H9 (cell line): ENCODE measurements at regions not wholly inside any gene's neighbourhood (a gene's known extent, or its start where the extent isn't known, plus 50 kb on each side); places are given as distances from the start of the nearest gene placed in this dataset.

ENCODE experiments used
- DNase-seq: peaks from one replicate; pipeline ENCODE4 v3.0.0-alpha.2; 2017
- H2AFZ ChIP-seq: one replicate; pipeline ENCODE4 v1.6.1; 2013; ENCODE audit warnings: mild to moderate bottlenecking, low read length, control low read depth, moderate library complexity
- H2AK5ac ChIP-seq: 2 replicates; pipeline ENCODE4 v1.6.1; 2013; ENCODE audit warnings: low read length, control low read depth, mixed read lengths; ENCODE audit not compliant: insufficient read length
- H2BK120ac ChIP-seq: one replicate; pipeline ENCODE4 v1.6.1; 2013; ENCODE audit warnings: low read depth, mild to moderate bottlenecking, low read length, control low read depth, inconsistent platforms; ENCODE audit not compliant: poor library complexity, severe bottlenecking
- H2BK12ac ChIP-seq: 2 replicates; pipeline ENCODE4 v1.6.1; 2013; ENCODE audit warnings: low read length, control low read depth, mixed read lengths, low read depth; ENCODE audit not compliant: insufficient read length
- H2BK15ac ChIP-seq: 2 replicates; pipeline ENCODE4 v1.6.1; 2013; ENCODE audit warnings: low read depth, low read length, control low read depth
- H2BK20ac ChIP-seq: one replicate; pipeline ENCODE4 v1.6.1; 2013; ENCODE audit warnings: low read depth, mild to moderate bottlenecking, low read length, control low read depth, inconsistent platforms; ENCODE audit not compliant: poor library complexity, severe bottlenecking
- H2BK5ac ChIP-seq: 2 replicates; pipeline ENCODE4 v1.6.1; 2013; ENCODE audit warnings: low read length, control low read depth, mixed read lengths; ENCODE audit not compliant: insufficient read length
- H3K14ac ChIP-seq: 2 replicates; pipeline ENCODE4 v1.6.1; 2013; ENCODE audit warnings: low read length, control low read depth; ENCODE audit not compliant: insufficient read depth
- H3K18ac ChIP-seq: 2 replicates; pipeline ENCODE4 v1.6.1; 2013; ENCODE audit warnings: low read depth, mild to moderate bottlenecking, mixed read lengths, low read length, control low read depth; ENCODE audit not compliant: insufficient read length
- H3K23ac ChIP-seq: 2 replicates; pipeline ENCODE4 v1.6.1; 2013; ENCODE audit warnings: low read length, control low read depth, mixed read lengths, low read depth; ENCODE audit not compliant: insufficient read length
- H3K23me2 ChIP-seq: 2 replicates; pipeline ENCODE4 v1.6.1; 2013; ENCODE audit warnings: low read depth, mild to moderate bottlenecking, mixed read lengths, low read length, control low read depth; ENCODE audit not compliant: insufficient read length, poor library complexity, severe bottlenecking
- H3K27ac ChIP-seq: 2 replicates; pipeline ENCODE4 v1.5.1; 2013; ENCODE audit warnings: low read length, control low read depth, mixed read lengths, low read depth; ENCODE audit not compliant: insufficient read length
- H3K27me3 ChIP-seq: 2 replicates; pipeline ENCODE4 v1.6.1; 2013; ENCODE audit warnings: low read length, control low read depth, inconsistent platforms; ENCODE audit not compliant: insufficient read depth
- H3K4ac ChIP-seq: 2 replicates; pipeline ENCODE4 v1.6.1; 2013; ENCODE audit warnings: low read depth, mild to moderate bottlenecking, control low read depth, inconsistent platforms, low read length, moderate library complexity
- H3K4me1 ChIP-seq: 2 replicates; pipeline ENCODE4 v1.6.1; 2013; ENCODE audit warnings: low read length, control low read depth, inconsistent platforms; ENCODE audit not compliant: insufficient read depth
- H3K4me2 ChIP-seq: 2 replicates; pipeline ENCODE4 v1.6.1; 2013; ENCODE audit warnings: low read length, control low read depth, mixed read lengths; ENCODE audit not compliant: insufficient read length, insufficient read depth
- H3K56ac ChIP-seq: 2 replicates; pipeline ENCODE4 v1.6.1; 2013; ENCODE audit warnings: low read depth, mild to moderate bottlenecking, mixed read lengths, low read length, control low read depth; ENCODE audit not compliant: insufficient read length
- H3K79me1 ChIP-seq: 2 replicates; pipeline ENCODE4 v1.6.1; 2013; ENCODE audit warnings: low read depth, mild to moderate bottlenecking, moderate library complexity, low read length, control low read depth, inconsistent platforms; ENCODE audit not compliant: insufficient read depth, poor library complexity, severe bottlenecking
- H3K79me2 ChIP-seq: 2 replicates; pipeline ENCODE4 v1.6.1; 2013; ENCODE audit warnings: low read length, control low read depth, inconsistent platforms; ENCODE audit not compliant: insufficient read depth
- H3K9ac ChIP-seq: 2 replicates; pipeline ENCODE4 v1.6.1; 2013; ENCODE audit warnings: low read length, control low read depth, mixed read lengths; ENCODE audit not compliant: insufficient read length; ENCODE audit errors: extremely low read depth
- H3K9me3 ChIP-seq: one replicate; pipeline ENCODE4 v1.6.1; 2013; ENCODE audit warnings: low read depth, low read length, inconsistent platforms; ENCODE audit not compliant: control insufficient read depth
- H3T11ph ChIP-seq: one replicate; pipeline ENCODE4 v1.6.1; 2013; ENCODE audit warnings: mild to moderate bottlenecking, low read length, control low read depth, inconsistent platforms
- H4K20me1 ChIP-seq: one replicate; pipeline ENCODE4 v1.6.1; 2013; ENCODE audit not compliant: control insufficient read depth, insufficient read length, insufficient read depth
- H4K5ac ChIP-seq: 2 replicates; pipeline ENCODE4 v1.6.1; 2013; ENCODE audit warnings: low read depth, mild to moderate bottlenecking, mixed read lengths, low read length, control low read depth; ENCODE audit not compliant: insufficient read length
- H4K8ac ChIP-seq: replicated peaks from 2 replicates; pipeline ENCODE4 v1.6.1; 2013; ENCODE audit warnings: low read length, control low read depth, mixed read lengths, low read depth; ENCODE audit not compliant: insufficient read length
- H4K91ac ChIP-seq: 2 replicates; pipeline ENCODE4 v1.6.1; 2013; ENCODE audit warnings: low read depth, mild to moderate bottlenecking, moderate library complexity, mixed read lengths, low read length, control low read depth; ENCODE audit not compliant: insufficient read length
- H3K27ac Mint-ChIP-seq, 3 experiments: 2 replicates in 2 of 3; 3 replicates in 1 of 3; pipeline ENCODE4 v1.8.0; 2020 to 2021; ENCODE audit warnings: mixed read lengths in 3 of 3, mild to moderate bottlenecking in 1 of 3, moderate library complexity in 1 of 3
- H3K27me3 Mint-ChIP-seq: 2 replicates; pipeline ENCODE4 v1.8.0; 2021; ENCODE audit warnings: low read depth, mild to moderate bottlenecking, moderate library complexity, mixed read lengths
- H3K36me3 Mint-ChIP-seq, 3 experiments: 2 replicates in 2 of 3; 3 replicates in 1 of 3; pipeline ENCODE4 v1.8.0; 2020 to 2021; ENCODE audit warnings: low read depth in 3 of 3, mixed read lengths in 3 of 3; ENCODE audit not compliant: insufficient read depth in 1 of 3
- H3K4me1 Mint-ChIP-seq, 2 experiments: 2 replicates each; pipeline ENCODE4 v1.8.0; 2020; ENCODE audit warnings: mixed read lengths in 2 of 2
- H3K4me3 Mint-ChIP-seq, 2 experiments: 2 replicates in 1 of 2; 3 replicates in 1 of 2; pipeline ENCODE4 v1.8.0; 2020 to 2021; ENCODE audit warnings: mild to moderate bottlenecking in 2 of 2, mixed read lengths in 2 of 2, moderate library complexity in 1 of 2
- H3K9me3 Mint-ChIP-seq, 2 experiments: 2 replicates in 1 of 2; 3 replicates in 1 of 2; pipeline ENCODE4 v1.8.0; 2020; ENCODE audit warnings: mild to moderate bottlenecking in 2 of 2, mixed read lengths in 2 of 2, moderate library complexity in 1 of 2
- CTCF ChIP-seq: fragments of 200-600 bp; sonication (generic); conservative IDR thresholded peaks from 3 replicates; pipeline ENCODE4 v1.8.0; 2021; ENCODE audit warnings: antibody characterized with exemption, mild to moderate bottlenecking

DNA sequence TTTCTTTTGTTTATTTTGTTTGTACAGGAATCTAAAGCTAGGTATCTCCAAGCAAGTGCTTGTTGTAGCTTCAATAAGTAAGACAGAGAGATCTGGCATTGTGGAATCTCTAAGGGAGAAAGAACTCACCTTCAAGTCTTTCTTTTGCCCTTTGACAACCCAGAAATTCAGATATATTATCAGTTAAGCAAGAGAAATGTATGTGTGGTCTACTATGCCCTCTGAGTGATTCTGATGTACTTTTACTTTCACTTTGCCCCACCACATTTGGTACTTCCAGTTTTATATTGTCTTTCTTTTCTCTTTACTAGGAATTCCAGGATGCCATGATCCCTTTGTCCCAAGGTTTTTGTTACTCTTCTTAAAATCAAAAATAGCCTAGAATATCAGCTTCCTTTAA is 259.6 kb upstream of the PIK3C3 start:
- Histone ChIP-seq H3K4me2 (no peak overlapping the region), H3K23me2 (no peaks in the 10 kb centered on the region), H3K27me3 (no peaks in the 10 kb centered on the region), H3K9me3 (no peaks in the 10 kb centered on the region), H4K5ac (no peak overlapping the region), H3K14ac (no peak overlapping the region), H2AK5ac (no peak overlapping the region), H3K4me1 (no peaks in the 10 kb centered on the region), H3K4ac (no peak overlapping the region), H2BK5ac (no peak overlapping the region), H3K9ac (no peak overlapping the region), H3K27ac (no peak overlapping the region), H2BK120ac (no peak overlapping the region), H4K91ac (no peak overlapping the region), H3K18ac (no peak overlapping the region), H3K56ac (no peak overlapping the region), H3K79me2 (no peaks in the 10 kb centered on the region), H2BK20ac (no peak overlapping the region), H3K79me1 (no peaks in the 10 kb centered on the region), H3T11ph (no peak overlapping the region), H4K8ac (no peak overlapping the region), H2BK12ac (no peak overlapping the region), H2AFZ (no peak overlapping the region), H4K20me1 (no peaks in the 10 kb centered on the region), H2BK15ac (no peak overlapping the region), H3K23ac (no peak overlapping the region)
- Mint-ChIP-seq H3K36me3 (no peaks in the 10 kb centered on the region), H3K4me1 (peaks cover 10 to 12% of the 10 kb centered on the region in 2 experiments), H3K27me3 (no peaks in the 10 kb centered on the region), H3K27ac (no peak overlapping the region), H3K4me3 (no peak overlapping the region), H3K9me3 (no peaks in the 10 kb centered on the region)
- no peak for DNase-seq
- no peak for TF ChIP-seq CTCF
